Fibroblast of lung (primary cell): ENCODE measurements at regions not wholly inside any gene's neighbourhood (a gene's known extent, or its start where the extent isn't known, plus 50 kb on each side); places are given as distances from the start of the nearest gene placed in this dataset.

Experiments used
- EZH2 ChIP-seq: IDR thresholded peaks from 2 replicates; pipeline ENCODE4 v1.5.1; 2012; ENCODE audit warnings: low read length, control low read depth, mild to moderate bottlenecking; ENCODE audit errors: missing control alignments
- TF ChIP-seq, protein P1 (sequence below), 2 donors: IDR thresholded peaks in 1 of 2; conservative IDR thresholded peaks in 1 of 2; 1 replicate in 1 of 2; 2 replicates in 1 of 2; pipeline ENCODE4 v1.5.1; 2011 to 2012; ENCODE audit warnings: low read length in 2 of 2, control low read depth in 1 of 2, inconsistent platforms in 1 of 2, low read depth in 1 of 2, mild to moderate bottlenecking in 1 of 2

DNA sequence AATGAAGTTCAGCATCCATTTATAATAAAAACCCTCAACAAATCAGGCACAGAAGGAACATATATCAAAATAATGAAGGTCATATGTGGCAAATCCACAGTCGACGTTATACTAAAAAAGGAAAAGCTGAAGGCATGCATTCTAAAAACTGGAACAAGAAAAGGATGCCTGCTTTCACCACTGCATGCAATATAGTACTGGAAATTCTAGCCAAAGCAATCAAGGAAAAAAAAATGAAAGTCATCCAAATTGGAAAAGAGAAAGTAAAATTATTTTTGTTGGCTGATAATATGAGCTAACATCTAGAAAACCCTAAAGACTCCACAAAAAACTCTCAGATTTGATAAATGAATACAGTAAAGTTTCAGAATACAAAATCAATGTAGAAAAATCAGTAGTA, 1123.2 kb downstream of the TBL1XR1 start:
- TF ChIP-seq, protein P1, sequence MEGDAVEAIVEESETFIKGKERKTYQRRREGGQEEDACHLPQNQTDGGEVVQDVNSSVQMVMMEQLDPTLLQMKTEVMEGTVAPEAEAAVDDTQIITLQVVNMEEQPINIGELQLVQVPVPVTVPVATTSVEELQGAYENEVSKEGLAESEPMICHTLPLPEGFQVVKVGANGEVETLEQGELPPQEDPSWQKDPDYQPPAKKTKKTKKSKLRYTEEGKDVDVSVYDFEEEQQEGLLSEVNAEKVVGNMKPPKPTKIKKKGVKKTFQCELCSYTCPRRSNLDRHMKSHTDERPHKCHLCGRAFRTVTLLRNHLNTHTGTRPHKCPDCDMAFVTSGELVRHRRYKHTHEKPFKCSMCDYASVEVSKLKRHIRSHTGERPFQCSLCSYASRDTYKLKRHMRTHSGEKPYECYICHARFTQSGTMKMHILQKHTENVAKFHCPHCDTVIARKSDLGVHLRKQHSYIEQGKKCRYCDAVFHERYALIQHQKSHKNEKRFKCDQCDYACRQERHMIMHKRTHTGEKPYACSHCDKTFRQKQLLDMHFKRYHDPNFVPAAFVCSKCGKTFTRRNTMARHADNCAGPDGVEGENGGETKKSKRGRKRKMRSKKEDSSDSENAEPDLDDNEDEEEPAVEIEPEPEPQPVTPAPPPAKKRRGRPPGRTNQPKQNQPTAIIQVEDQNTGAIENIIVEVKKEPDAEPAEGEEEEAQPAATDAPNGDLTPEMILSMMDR (conservative IDR thresholded peaks at IDR 0.05 in 1 of 2, IDR thresholded peaks at IDR 0.05 in 1 of 2; ENCODE audit: low read depth in 1 of 2, low read length in 2 of 2): no peak
- TF ChIP-seq EZH2: no peak
